ENCODE measurements at regions not wholly inside any gene's neighbourhood (a gene's known extent, or its start where the extent isn't known, plus 50 kb on each side); places are given as distances from the start of the nearest gene placed in this dataset.

DNA sequence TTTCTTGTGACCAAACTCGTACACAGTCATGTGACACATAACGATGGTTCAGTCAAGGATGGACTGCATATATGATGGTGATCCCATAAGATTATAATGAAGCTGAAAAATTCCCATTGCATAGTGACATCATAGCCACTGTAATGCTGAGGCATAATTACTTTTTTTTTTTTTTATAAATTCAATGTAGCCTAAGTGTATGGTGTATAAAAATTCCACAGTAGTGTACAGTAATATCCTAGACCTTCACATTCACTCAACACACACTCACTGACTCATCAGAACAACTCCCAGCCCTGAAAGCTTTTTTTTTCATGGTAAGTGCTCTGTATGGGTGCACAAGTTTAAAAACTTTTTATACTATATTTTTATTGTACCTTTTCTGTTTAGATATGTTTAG, 105.0 kb downstream of the AREG start:
- peaks cover 18% of the 10 kb centered on the region for H3K4me1 Mint-ChIP-seq (ENCODE audit: low read depth)
- peak; percentile 62 for DNase-seq
- TF ChIP-seq, protein P1, sequence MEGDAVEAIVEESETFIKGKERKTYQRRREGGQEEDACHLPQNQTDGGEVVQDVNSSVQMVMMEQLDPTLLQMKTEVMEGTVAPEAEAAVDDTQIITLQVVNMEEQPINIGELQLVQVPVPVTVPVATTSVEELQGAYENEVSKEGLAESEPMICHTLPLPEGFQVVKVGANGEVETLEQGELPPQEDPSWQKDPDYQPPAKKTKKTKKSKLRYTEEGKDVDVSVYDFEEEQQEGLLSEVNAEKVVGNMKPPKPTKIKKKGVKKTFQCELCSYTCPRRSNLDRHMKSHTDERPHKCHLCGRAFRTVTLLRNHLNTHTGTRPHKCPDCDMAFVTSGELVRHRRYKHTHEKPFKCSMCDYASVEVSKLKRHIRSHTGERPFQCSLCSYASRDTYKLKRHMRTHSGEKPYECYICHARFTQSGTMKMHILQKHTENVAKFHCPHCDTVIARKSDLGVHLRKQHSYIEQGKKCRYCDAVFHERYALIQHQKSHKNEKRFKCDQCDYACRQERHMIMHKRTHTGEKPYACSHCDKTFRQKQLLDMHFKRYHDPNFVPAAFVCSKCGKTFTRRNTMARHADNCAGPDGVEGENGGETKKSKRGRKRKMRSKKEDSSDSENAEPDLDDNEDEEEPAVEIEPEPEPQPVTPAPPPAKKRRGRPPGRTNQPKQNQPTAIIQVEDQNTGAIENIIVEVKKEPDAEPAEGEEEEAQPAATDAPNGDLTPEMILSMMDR (IDR thresholded peaks at IDR 0.05), result no peak

DNA sequence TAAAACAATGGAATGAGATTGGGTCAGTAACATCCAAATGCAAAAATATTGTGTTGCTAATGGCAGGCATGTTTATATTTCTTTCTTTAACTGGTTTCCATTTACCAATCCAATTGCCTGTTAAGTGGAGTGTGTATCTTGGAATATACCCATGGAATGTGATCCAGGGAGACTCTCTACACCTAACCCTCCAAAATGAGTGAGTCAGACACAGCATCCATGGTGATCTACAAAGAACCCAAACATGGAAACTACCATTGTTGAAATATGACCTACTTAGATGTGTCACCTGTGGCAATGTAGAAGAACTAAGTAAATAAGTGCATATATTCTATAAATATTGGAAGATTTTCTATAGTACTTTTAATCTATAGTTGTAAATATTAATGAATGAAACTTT, 110.3 kb downstream of the AREG start:
- no peaks in the 10 kb centered on the region for H3K9me3 Mint-ChIP-seq
- H3K36me3 Mint-ChIP-seq (ENCODE audit: low read depth), result no peaks in the 10 kb centered on the region
- peaks cover 10% of the 10 kb centered on the region for H3K4me1 Mint-ChIP-seq (ENCODE audit: low read depth)
- H3K27ac Mint-ChIP-seq, result no peak overlapping the region
- H3K4me3 Mint-ChIP-seq, result no peak overlapping the region
- no peaks in the 10 kb centered on the region; the same call in 1 of the 2 replicates for H3K27me3 Mint-ChIP-seq (ENCODE audit: insufficient read depth)
- TF ChIP-seq, protein P1 (IDR thresholded peaks at IDR 0.05), result no peak
- DNase-seq, result peak; percentile 32

More for the DNA sequence above, 105.0 kb downstream of the AREG start:
- Mint-ChIP-seq H3K36me3 (ENCODE audit: low read depth) (no peaks in the 10 kb centered on the region), H3K27ac (peak overlapping the region; percentile 52), H3K4me3 (no peak overlapping the region), H3K27me3 (ENCODE audit: insufficient read depth) (no peaks in the 10 kb centered on the region), H3K9me3 (no peaks in the 10 kb centered on the region)

DNA sequence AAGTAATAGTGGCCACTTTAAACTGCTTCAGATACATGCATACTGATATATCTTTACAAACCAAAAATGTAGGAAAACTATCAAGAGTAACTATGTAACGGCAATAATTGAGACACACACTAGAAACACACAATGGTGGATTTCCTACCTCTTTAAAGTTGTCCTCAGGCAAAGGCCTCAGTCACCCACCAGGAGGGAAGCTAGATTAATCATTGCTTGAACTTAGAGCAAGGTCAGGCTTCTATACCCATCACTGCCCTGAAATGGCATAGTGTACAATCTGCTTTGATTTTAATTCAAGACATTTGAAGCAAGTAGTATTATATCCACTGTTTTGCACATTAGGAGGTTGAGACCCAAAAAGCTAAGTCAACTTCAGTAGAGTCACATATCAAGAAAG, 110.9 kb downstream of the AREG start:
- Mint-ChIP-seq H3K27me3 (ENCODE audit: insufficient read depth) (no peaks in the 10 kb centered on the region; the same call in 1 of the 2 replicates), H3K36me3 (ENCODE audit: low read depth) (no peaks in the 10 kb centered on the region), H3K27ac (no peak overlapping the region), H3K9me3 (no peaks in the 10 kb centered on the region), H3K4me1 (ENCODE audit: low read depth) (peaks cover 4% of the 10 kb centered on the region), H3K4me3 (no peak overlapping the region)
- TF ChIP-seq, protein P1 (IDR thresholded peaks at IDR 0.05), result no peak
- no peak for DNase-seq

DNA sequence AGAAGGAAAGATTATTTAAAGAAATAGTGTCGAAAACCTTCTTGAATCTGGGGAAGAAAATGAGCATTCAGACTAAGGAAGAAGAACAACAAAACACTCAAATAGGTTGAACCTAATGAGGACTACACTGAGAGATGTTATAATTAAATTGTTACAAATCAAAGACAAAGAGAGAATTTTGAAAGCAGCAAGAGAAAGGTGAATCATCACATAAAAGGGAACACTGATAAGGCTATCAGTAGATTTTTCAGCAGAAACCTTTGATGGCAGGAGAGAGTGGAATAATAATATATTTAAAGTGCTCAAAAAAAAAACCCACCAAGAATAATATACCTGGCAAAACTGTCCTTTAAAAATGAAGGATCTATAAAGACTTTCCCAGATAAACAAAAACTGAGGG, 114.9 kb downstream of the AREG start:
- Mint-ChIP-seq H3K4me3 (no peak overlapping the region), H3K9me3 (peaks cover 9% of the 10 kb centered on the region; the same call in 1 of the 2 replicates), H3K36me3 (ENCODE audit: low read depth) (no peaks in the 10 kb centered on the region), H3K4me1 (ENCODE audit: low read depth) (no peaks in the 10 kb centered on the region), H3K27me3 (ENCODE audit: insufficient read depth) (no peaks in the 10 kb centered on the region; the same call in 1 of the 2 replicates), H3K27ac (no peak overlapping the region)
- TF ChIP-seq, protein P1 (IDR thresholded peaks at IDR 0.05), result no peak
- no peak for DNase-seq

DNA sequence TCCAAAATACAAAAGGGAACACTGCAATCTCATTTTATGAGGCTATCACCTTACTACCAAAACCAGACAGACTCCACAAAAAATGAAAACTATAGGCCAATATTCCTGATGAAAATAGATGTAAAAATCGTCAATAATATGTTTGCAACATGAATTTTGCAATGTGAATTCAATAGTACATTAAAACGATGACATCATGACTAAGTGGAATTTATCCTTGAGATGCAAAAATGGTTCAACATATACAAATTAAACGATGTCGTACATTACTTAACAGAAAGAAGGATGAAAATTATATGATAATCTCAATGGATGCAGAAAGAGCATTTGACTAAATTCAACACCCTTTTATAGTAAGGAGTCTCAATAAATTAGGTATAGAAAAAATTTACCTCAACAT, 123.0 kb downstream of the AREG start:
- peaks cover 3% of the 10 kb centered on the region; the same call in 1 of the 2 replicates for H3K27me3 Mint-ChIP-seq (ENCODE audit: insufficient read depth)
- TF ChIP-seq, protein P1 (IDR thresholded peaks at IDR 0.05), result no peak
- H3K4me1 Mint-ChIP-seq (ENCODE audit: low read depth), result no peaks in the 10 kb centered on the region
- H3K9me3 Mint-ChIP-seq, result peaks cover 16% of the 10 kb centered on the region; the same call in 1 of the 2 replicates
- H3K36me3 Mint-ChIP-seq (ENCODE audit: low read depth), result no peaks in the 10 kb centered on the region
- H3K4me3 Mint-ChIP-seq, result no peak overlapping the region
- H3K27ac Mint-ChIP-seq, result no peak overlapping the region
- no peak for DNase-seq

DNA sequence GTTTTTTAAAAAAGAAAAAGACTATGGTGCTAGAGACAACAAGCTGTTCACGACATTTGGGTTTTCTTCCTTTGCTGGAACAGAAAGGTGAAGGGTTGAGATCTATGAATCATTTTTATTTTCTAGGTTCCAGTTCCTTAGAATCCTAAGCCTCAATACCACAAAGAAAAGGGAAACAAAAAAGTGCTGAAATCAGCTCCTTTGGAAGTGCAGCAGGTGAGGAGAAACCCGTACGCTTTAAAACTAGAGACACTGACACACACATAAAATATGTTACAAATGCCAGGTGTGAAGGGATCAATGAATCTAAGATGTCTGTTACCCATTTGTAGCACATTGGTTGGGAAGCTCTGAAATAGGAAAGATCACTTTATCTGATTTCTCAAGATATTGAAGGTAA, 125.2 kb downstream of the AREG start:
- Mint-ChIP-seq H3K9me3 (peaks cover 7% of the 10 kb centered on the region; the same call in 1 of the 2 replicates), H3K4me1 (ENCODE audit: low read depth) (no peaks in the 10 kb centered on the region), H3K27me3 (ENCODE audit: insufficient read depth) (peaks cover 3% of the 10 kb centered on the region; the same call in 1 of the 2 replicates), H3K27ac (no peak overlapping the region), H3K36me3 (ENCODE audit: low read depth) (no peaks in the 10 kb centered on the region), H3K4me3 (no peak overlapping the region)
- DNase-seq, result no peak
- TF ChIP-seq, protein P1 (IDR thresholded peaks at IDR 0.05), result no peak
